GM12864 (cell line): ENCODE measurements at regions not wholly inside any gene's neighbourhood (a gene's known extent, or its start where the extent isn't known, plus 50 kb on each side); places are given as distances from the start of the nearest gene placed in this dataset.

ENCODE experiments used
- DNase-seq: peaks from one replicate; pipeline ENCODE4 v3.0.0-alpha.2; 2011; ENCODE audit warnings: low read depth
- H3K4me3 ChIP-seq: 2 replicates; pipeline ENCODE4 v1.5.1; 2011; ENCODE audit warnings: mild to moderate bottlenecking, low read depth, low read length, control low read depth
- CTCF ChIP-seq: IDR thresholded peaks from 2 replicates; pipeline ENCODE4 v1.5.1; 2011; ENCODE audit warnings: low read depth, mild to moderate bottlenecking, moderate library complexity, low read length, control low read depth, inconsistent platforms; ENCODE audit errors: missing control alignments

- H3K4me3 ChIP-seq: no peak overlapping the region
- TF ChIP-seq CTCF: no peak
- DNase-seq: no peak
Observed at GRCh38 chr2:41062336-41062735, 610.4 kb upstream of the SLC8A1 start.

- no peak for DNase-seq
- no peak overlapping the region for H3K4me3 ChIP-seq
Observed at GRCh38 chr2:41066168-41066567, 614.3 kb upstream of the SLC8A1 start.

GRCh38 chr2:41068740-41069139 lies 616.9 kb upstream of the SLC8A1 start:
- TF ChIP-seq CTCF: no peak
- no peak for DNase-seq
- H3K4me3 ChIP-seq: no peak overlapping the region

More at GRCh38 chr2:41066168-41066567, 614.3 kb upstream of the SLC8A1 start:
- TF ChIP-seq CTCF: no peak

- H3K4me3 ChIP-seq: no peak overlapping the region
Observed at GRCh38 chr2:41078341-41078740, 626.5 kb upstream of the SLC8A1 start.

GRCh38 chr2:41079011-41079410 lies 627.1 kb upstream of the SLC8A1 start:
- no peak for DNase-seq
- no peak overlapping the region for H3K4me3 ChIP-seq
- no peak for TF ChIP-seq CTCF

More at GRCh38 chr2:41078341-41078740, 626.5 kb upstream of the SLC8A1 start:
- TF ChIP-seq CTCF: no peak
- DNase-seq: no peak

GRCh38 chr2:41084321-41084720 lies 632.4 kb upstream of the SLC8A1 start:
- no peak for TF ChIP-seq CTCF
- H3K4me3 ChIP-seq: no peak overlapping the region
- DNase-seq: no peak

GRCh38 chr2:41087946-41088345 lies 636.1 kb upstream of the SLC8A1 start:
- no peak overlapping the region for H3K4me3 ChIP-seq
- no peak for TF ChIP-seq CTCF
- no peak for DNase-seq
